ENCODE measurements at regions not wholly inside any gene's neighbourhood (a gene's known extent, or its start where the extent isn't known, plus 50 kb on each side); places are given as distances from the start of the nearest gene placed in this dataset.

GRCh38 chr1:70871790-70872189 is 175.8 kb downstream of the PTGER3 start:
- no peaks in the 10 kb centered on the region for H3K27me3 ChIP-seq (ENCODE audit: control insufficient read depth, insufficient read depth, low read length)
- no peak overlapping the region for H3K4me3 ChIP-seq (ENCODE audit: low read depth, low read length)
- no peak for DNase-seq (ENCODE audit: low read depth)
- no peak for TF ChIP-seq CTCF (IDR thresholded peaks at IDR 0.05; ENCODE audit: insufficient read depth, low read length, poor library complexity, severe bottlenecking)
- no peaks in the 10 kb centered on the region for H3K36me3 ChIP-seq (ENCODE audit: control insufficient read depth, insufficient read depth, low read length)

- no peak for DNase-seq (ENCODE audit: low read depth)
Measured at GRCh38 chr1:70874063-70874462, 173.6 kb downstream of the PTGER3 start.

GRCh38 chr1:70874818-70875217 is 172.8 kb downstream of the PTGER3 start:
- no peaks in the 10 kb centered on the region for H3K36me3 ChIP-seq (ENCODE audit: control insufficient read depth, insufficient read depth, low read length)
- no peak for TF ChIP-seq CTCF (IDR thresholded peaks at IDR 0.05; ENCODE audit: insufficient read depth, low read length, poor library complexity, severe bottlenecking)
- no peak overlapping the region for H3K4me3 ChIP-seq (ENCODE audit: low read depth, low read length)
- H3K27me3 ChIP-seq (ENCODE audit: control insufficient read depth, insufficient read depth, low read length): no peaks in the 10 kb centered on the region
- no peak for DNase-seq (ENCODE audit: low read depth)

More at GRCh38 chr1:70874063-70874462, 173.6 kb downstream of the PTGER3 start:
- TF ChIP-seq CTCF (IDR thresholded peaks at IDR 0.05; ENCODE audit: insufficient read depth, low read length, poor library complexity, severe bottlenecking): no peak
- no peaks in the 10 kb centered on the region for H3K27me3 ChIP-seq (ENCODE audit: control insufficient read depth, insufficient read depth, low read length)
- no peaks in the 10 kb centered on the region for H3K36me3 ChIP-seq (ENCODE audit: control insufficient read depth, insufficient read depth, low read length)
- H3K4me3 ChIP-seq (ENCODE audit: low read depth, low read length): no peak overlapping the region

GRCh38 chr1:70877343-70877742 is 170.3 kb downstream of the PTGER3 start:
- no peak for TF ChIP-seq CTCF (IDR thresholded peaks at IDR 0.05; ENCODE audit: insufficient read depth, low read length, poor library complexity, severe bottlenecking)
- Histone ChIP-seq H3K27me3 (ENCODE audit: control insufficient read depth, insufficient read depth, low read length) (no peaks in the 10 kb centered on the region), H3K36me3 (ENCODE audit: control insufficient read depth, insufficient read depth, low read length) (no peaks in the 10 kb centered on the region), H3K4me3 (ENCODE audit: low read depth, low read length) (no peak overlapping the region)
- no peak for DNase-seq (ENCODE audit: low read depth)

GRCh38 chr1:70887936-70888335 is 159.7 kb downstream of the PTGER3 start:
- no peaks in the 10 kb centered on the region for H3K27me3 ChIP-seq (ENCODE audit: control insufficient read depth, insufficient read depth, low read length)
- DNase-seq (ENCODE audit: low read depth): no peak

More at GRCh38 chr1:70887936-70888335, 159.7 kb downstream of the PTGER3 start:
- Histone ChIP-seq H3K4me3 (ENCODE audit: low read depth, low read length) (no peak overlapping the region), H3K36me3 (ENCODE audit: control insufficient read depth, insufficient read depth, low read length) (no peaks in the 10 kb centered on the region)
- no peak for TF ChIP-seq CTCF (IDR thresholded peaks at IDR 0.05; ENCODE audit: insufficient read depth, low read length, poor library complexity, severe bottlenecking)

Measured in kidney epithelial cell (primary cell).